Osteoblast (primary cell): ENCODE measurements at regions not wholly inside any gene's neighbourhood (a gene's known extent, or its start where the extent isn't known, plus 50 kb on each side); places are given as distances from the start of the nearest gene placed in this dataset.

Experiments used
- DNase-seq: peaks from one replicate; pipeline ENCODE4 v3.0.0; 2011; ENCODE audit warnings: low spot score, mixed read lengths; ENCODE audit not compliant: insufficient read length; ENCODE audit errors: missing footprints
- H2AFZ ChIP-seq: 2 replicates; pipeline ENCODE4 v1.6.0; 2011; ENCODE audit warnings: mild to moderate bottlenecking, low read length
- H3K27ac ChIP-seq: 2 replicates; pipeline ENCODE4 v1.5.1; 2011; ENCODE audit warnings: mild to moderate bottlenecking, low read depth, low read length, moderate library complexity
- H3K27me3 ChIP-seq: 2 replicates; pipeline ENCODE4 v1.6.0; 2012; ENCODE audit warnings: mild to moderate bottlenecking, control low read depth, inconsistent platforms, low read length, moderate library complexity; ENCODE audit not compliant: insufficient read depth
- H3K36me3 ChIP-seq: 2 replicates; pipeline ENCODE4 v1.5.1; 2011; ENCODE audit warnings: mild to moderate bottlenecking, low read length, control low read depth, moderate library complexity; ENCODE audit not compliant: insufficient read depth
- H3K4me1 ChIP-seq: 2 replicates; pipeline ENCODE4 v1.5.1; 2011; ENCODE audit warnings: mild to moderate bottlenecking, low read length, control low read depth, moderate library complexity; ENCODE audit not compliant: insufficient read depth
- H3K4me2 ChIP-seq: 2 replicates; pipeline ENCODE4 v1.6.0; 2011; ENCODE audit warnings: mild to moderate bottlenecking, low read length; ENCODE audit not compliant: insufficient read depth
- H3K4me3 ChIP-seq: fragments of 200-600 bp; sonication (generic); 3 replicates; pipeline ENCODE4 v1.5.1; 2012; ENCODE audit warnings: mild to moderate bottlenecking, low read length, inconsistent platforms; ENCODE audit not compliant: insufficient read depth
- H3K79me2 ChIP-seq: 2 replicates; pipeline ENCODE4 v1.6.0; 2012; ENCODE audit warnings: mild to moderate bottlenecking, low read length, control low read depth, inconsistent platforms; ENCODE audit not compliant: insufficient read depth
- H3K9me3 ChIP-seq: 2 replicates; pipeline ENCODE4 v1.5.1; 2011; ENCODE audit warnings: low read depth, low read length, control low read depth
- H4K20me1 ChIP-seq: 2 replicates; pipeline ENCODE4 v1.6.0; 2012; ENCODE audit warnings: mild to moderate bottlenecking, low read length, control low read depth; ENCODE audit not compliant: insufficient read depth
- TF ChIP-seq, protein P1 (sequence below): IDR thresholded peaks from 2 replicates; pipeline ENCODE4 v1.5.1; 2011; ENCODE audit warnings: mild to moderate bottlenecking, low read depth, low read length, moderate library complexity; ENCODE audit errors: extremely low read depth

DNA sequence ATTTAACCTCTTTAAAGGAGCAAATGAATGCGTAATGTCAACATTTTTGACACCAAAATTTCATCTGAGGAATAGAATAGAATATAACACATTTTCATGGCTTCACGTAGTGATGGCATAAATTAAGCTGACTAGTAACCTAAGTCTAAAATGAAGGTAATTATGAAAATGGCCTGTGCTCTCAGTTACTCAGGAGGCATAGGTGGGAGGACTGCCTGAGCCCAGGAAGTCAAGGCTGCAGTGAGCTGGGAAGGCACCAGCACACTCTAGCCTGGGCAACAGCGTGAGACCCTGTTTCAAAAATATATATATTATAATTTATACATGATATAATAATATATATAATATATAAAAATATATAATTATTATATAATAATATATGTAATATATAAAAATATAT is 383.2 kb upstream of the ATP2B1 start:
- H3K4me3 ChIP-seq = no peak overlapping the region
- H4K20me1 ChIP-seq = no peaks in the 10 kb centered on the region
- H3K79me2 ChIP-seq = no peaks in the 10 kb centered on the region
- peaks cover 16% of the 10 kb centered on the region for H3K4me1 ChIP-seq
- H3K27ac ChIP-seq = peak overlapping the region; percentile 68
- no peaks in the 10 kb centered on the region for H3K36me3 ChIP-seq
- peak overlapping the region; percentile 38 for H3K4me2 ChIP-seq
- H2AFZ ChIP-seq = no peak overlapping the region
- no peaks in the 10 kb centered on the region for H3K9me3 ChIP-seq
- TF ChIP-seq, protein P1, sequence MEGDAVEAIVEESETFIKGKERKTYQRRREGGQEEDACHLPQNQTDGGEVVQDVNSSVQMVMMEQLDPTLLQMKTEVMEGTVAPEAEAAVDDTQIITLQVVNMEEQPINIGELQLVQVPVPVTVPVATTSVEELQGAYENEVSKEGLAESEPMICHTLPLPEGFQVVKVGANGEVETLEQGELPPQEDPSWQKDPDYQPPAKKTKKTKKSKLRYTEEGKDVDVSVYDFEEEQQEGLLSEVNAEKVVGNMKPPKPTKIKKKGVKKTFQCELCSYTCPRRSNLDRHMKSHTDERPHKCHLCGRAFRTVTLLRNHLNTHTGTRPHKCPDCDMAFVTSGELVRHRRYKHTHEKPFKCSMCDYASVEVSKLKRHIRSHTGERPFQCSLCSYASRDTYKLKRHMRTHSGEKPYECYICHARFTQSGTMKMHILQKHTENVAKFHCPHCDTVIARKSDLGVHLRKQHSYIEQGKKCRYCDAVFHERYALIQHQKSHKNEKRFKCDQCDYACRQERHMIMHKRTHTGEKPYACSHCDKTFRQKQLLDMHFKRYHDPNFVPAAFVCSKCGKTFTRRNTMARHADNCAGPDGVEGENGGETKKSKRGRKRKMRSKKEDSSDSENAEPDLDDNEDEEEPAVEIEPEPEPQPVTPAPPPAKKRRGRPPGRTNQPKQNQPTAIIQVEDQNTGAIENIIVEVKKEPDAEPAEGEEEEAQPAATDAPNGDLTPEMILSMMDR = no peak
- no peak for DNase-seq
- no peaks in the 10 kb centered on the region for H3K27me3 ChIP-seq

DNA sequence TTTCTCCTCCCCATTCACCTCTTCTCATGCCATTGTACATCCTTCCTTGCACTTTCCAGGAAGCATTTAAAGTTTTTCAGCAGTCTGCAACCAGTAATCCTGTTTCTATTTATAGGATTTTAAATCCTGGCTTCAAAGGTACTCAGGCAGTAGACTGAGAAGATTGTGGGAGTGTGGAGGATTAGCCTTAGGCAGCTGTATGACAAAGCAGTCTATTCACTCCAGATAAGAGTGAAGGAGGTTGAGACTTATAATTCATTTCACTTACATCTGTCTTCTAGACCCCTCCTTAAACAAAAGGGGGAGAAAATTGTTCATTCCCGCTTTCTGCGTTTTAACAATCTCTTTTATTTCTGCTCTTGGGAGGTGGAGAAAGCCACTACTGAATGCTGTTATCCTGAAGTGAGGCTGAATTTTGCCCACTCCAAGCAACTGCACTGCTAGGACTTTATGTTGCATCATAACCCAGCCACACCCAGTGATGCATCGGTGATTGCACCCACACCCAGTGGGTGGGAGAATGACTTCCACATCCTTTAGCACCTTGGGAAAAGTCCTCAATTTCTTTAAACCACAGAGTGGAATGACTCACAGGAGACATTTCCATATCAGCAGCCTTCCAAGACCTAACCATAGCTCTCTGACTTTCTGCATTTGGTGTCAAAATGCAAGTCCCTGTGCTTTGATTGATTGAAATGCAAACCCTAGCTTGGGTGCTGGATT is 382.5 kb upstream of the ATP2B1 start:
- no peaks in the 10 kb centered on the region for H3K27me3 ChIP-seq
- peak overlapping the region; percentile 38 for H3K4me2 ChIP-seq
- H2AFZ ChIP-seq = no peak overlapping the region
- H3K9me3 ChIP-seq = no peaks in the 10 kb centered on the region
- no peaks in the 10 kb centered on the region for H4K20me1 ChIP-seq
- H3K4me1 ChIP-seq = peaks cover 18% of the 10 kb centered on the region
- TF ChIP-seq, protein P1 = no peak
- peak overlapping the region; percentile 68 for H3K27ac ChIP-seq
- no peaks in the 10 kb centered on the region for H3K36me3 ChIP-seq
- H3K4me3 ChIP-seq = no peak overlapping the region
- DNase-seq = peak; percentile 49
- no peaks in the 10 kb centered on the region for H3K79me2 ChIP-seq

DNA sequence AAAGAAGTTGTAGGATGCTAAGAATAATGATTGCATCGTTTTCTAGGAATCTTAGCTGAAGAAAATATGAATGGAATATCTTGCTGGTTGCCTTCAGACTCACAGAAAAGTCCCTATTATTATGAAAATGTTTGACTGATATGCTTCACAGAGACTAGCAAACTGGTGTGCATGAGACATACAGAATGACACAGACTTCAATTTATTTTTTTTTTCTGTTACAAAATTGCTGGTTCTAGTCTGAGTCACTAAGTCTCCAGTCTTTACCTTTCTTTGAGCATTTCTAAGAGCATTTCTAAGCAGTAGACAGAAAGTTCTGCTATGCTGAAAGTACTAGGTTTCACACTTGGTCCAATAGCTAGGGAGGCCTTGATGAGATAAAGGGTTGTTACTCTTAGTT is 377.6 kb upstream of the ATP2B1 start:
- no peak overlapping the region for H2AFZ ChIP-seq
- peaks cover 22% of the 10 kb centered on the region for H3K4me1 ChIP-seq
- peak overlapping the region; percentile 66 for H3K4me2 ChIP-seq
- no peaks in the 10 kb centered on the region for H4K20me1 ChIP-seq
- H3K79me2 ChIP-seq = no peaks in the 10 kb centered on the region
- H3K9me3 ChIP-seq = no peaks in the 10 kb centered on the region
- TF ChIP-seq, protein P1 = no peak
- H3K4me3 ChIP-seq = no peak overlapping the region
- no peaks in the 10 kb centered on the region for H3K36me3 ChIP-seq
- DNase-seq = no peak
- no peaks in the 10 kb centered on the region for H3K27me3 ChIP-seq
- H3K27ac ChIP-seq = peak overlapping the region; percentile 25

DNA sequence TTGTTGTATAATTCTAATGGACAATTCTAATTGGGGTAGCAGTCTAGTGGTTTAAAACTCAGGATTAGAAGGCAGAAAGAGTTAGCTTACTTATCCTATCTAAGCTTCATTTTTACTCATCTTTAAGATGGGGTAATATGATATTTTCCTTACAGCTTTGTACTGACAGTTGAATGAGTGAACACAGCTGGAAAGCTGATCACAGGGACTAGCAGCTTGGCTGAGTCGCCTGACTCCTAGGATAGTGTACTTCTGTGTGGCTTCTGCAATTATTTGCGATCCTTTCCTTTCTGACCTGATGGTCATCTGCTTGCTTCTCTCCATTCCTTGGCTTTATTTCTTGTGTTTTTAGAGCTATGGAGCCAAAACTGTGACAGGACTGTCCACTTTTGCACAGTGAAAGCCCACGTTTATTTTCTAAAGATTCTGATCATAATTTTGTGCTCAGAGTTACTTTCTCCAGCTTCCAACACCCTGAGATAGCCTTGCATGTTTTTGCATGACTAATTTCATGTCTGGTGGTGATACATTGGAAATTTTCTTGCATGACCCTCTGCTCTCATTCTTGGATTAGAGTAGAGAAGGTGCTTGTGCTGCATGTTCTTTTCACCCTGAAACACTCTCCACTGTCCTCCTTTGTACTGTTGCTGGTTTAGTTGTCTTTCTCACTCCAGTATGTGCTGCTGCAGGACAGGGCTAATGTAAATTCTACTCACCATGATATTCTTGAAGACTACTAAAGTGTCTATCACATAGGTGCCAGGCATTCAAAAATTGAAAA is 377.0 kb upstream of the ATP2B1 start:
- H3K27me3 ChIP-seq = no peaks in the 10 kb centered on the region
- DNase-seq = peak; percentile 13
- H3K4me2 ChIP-seq = peak overlapping the region; percentile 66
- H4K20me1 ChIP-seq = no peaks in the 10 kb centered on the region
- H3K4me3 ChIP-seq = peak overlapping the region; percentile 3
- no peaks in the 10 kb centered on the region for H3K9me3 ChIP-seq
- H3K27ac ChIP-seq = peak overlapping the region; percentile 25
- TF ChIP-seq, protein P1 = no peak
- peaks cover 16% of the 10 kb centered on the region for H3K4me1 ChIP-seq
- no peaks in the 10 kb centered on the region for H3K36me3 ChIP-seq
- H3K79me2 ChIP-seq = no peaks in the 10 kb centered on the region
- H2AFZ ChIP-seq = peak overlapping the region; percentile 17
